ENCODE measurements at regions not wholly inside any gene's neighbourhood (a gene's known extent, or its start where the extent isn't known, plus 50 kb on each side); places are given as distances from the start of the nearest gene placed in this dataset.

GRCh38 chr5:114308017-114308416 lies 53.9 kb upstream of the KCNN2 start:
- no peak for TF ChIP-seq POLR2A (IDR thresholded peaks at IDR 0.05; ENCODE audit: low read length)
- TF ChIP-seq GATA1 (IDR thresholded peaks at IDR 0.05; ENCODE audit: low read depth, low read length): no peak

Measured in erythroblast (primary cell).